ENCODE measurements at regions not wholly inside any gene's neighbourhood (a gene's known extent, or its start where the extent isn't known, plus 50 kb on each side); places are given as distances from the start of the nearest gene placed in this dataset.

GRCh38 chr2:149828520-149829210, 241.1 kb upstream of the MMADHC start:
- no peak for DNase-seq

GRCh38 chr2:149827585-149828126, 240.1 kb upstream of the MMADHC start:
- no peak for DNase-seq

GRCh38 chr2:149826471-149827125, 239.0 kb upstream of the MMADHC start:
- no peak for DNase-seq

GRCh38 chr2:149825473-149825872, 237.9 kb upstream of the MMADHC start:
- no peak for DNase-seq

- DNase-seq, result no peak
Measured at GRCh38 chr2:149824136-149824535, 236.6 kb upstream of the MMADHC start.

- DNase-seq, result no peak
Measured at GRCh38 chr2:149819356-149819957, 231.9 kb upstream of the MMADHC start.

- DNase-seq, result no peak
Measured at GRCh38 chr2:149816756-149817551, 229.4 kb upstream of the MMADHC start.

- no peak for DNase-seq
Measured at GRCh38 chr2:149815941-149816340, 228.4 kb upstream of the MMADHC start.

- DNase-seq, result no peak
Measured at GRCh38 chr2:149814901-149815300, 227.3 kb upstream of the MMADHC start.

- DNase-seq, result no peak
Measured at GRCh38 chr2:149814049-149814448, 226.5 kb upstream of the MMADHC start.

GRCh38 chr2:149808556-149808955, 221.0 kb upstream of the MMADHC start:
- no peak for DNase-seq

GRCh38 chr2:149806651-149807050, 219.1 kb upstream of the MMADHC start:
- no peak for DNase-seq

GRCh38 chr2:149800624-149801542, 213.3 kb upstream of the MMADHC start:
- DNase-seq, result no peak

- no peak for DNase-seq
Measured at GRCh38 chr2:149799013-149799705, 211.6 kb upstream of the MMADHC start.

GRCh38 chr2:149797030-149797429, 209.5 kb upstream of the MMADHC start:
- no peak for DNase-seq

GRCh38 chr2:149789549-149789948, 202.0 kb upstream of the MMADHC start:
- DNase-seq, result no peak

GRCh38 chr2:149787206-149787605, 199.6 kb upstream of the MMADHC start:
- DNase-seq, result no peak

- DNase-seq, result no peak
Measured at GRCh38 chr2:149783284-149783683, 195.7 kb upstream of the MMADHC start.

GRCh38 chr2:149782572-149782971, 195.0 kb upstream of the MMADHC start:
- DNase-seq, result no peak

- DNase-seq, result no peak
Measured at GRCh38 chr2:149781263-149781808, 193.8 kb upstream of the MMADHC start.

GRCh38 chr2:149773006-149773405, 185.4 kb upstream of the MMADHC start:
- no peak for DNase-seq
